Activated naive CD8-positive, alpha-beta T cell treated with anti-CD3 and anti-CD28 coated beads, Interleukin-2, amount 50 U/mL, for 24 hours (primary cell): ENCODE measurements at regions not wholly inside any gene's neighbourhood (a gene's known extent, or its start where the extent isn't known, plus 50 kb on each side); places are given as distances from the start of the nearest gene placed in this dataset.

Experiments
- ATAC-seq: fragments of 150-1000 bp; cut with Tn5 transposase; one replicate; pipeline ENCODE4 v1.10.0; 2021
- DNase-seq: peaks from one replicate; pipeline ENCODE4 v3.0.0; 2021
- H3K27ac Mint-ChIP-seq: one replicate; pipeline ENCODE4 v1.8.0; 2021; ENCODE audit warnings: mild to moderate bottlenecking, mixed read lengths
- H3K27me3 Mint-ChIP-seq: one replicate; pipeline ENCODE4 v1.8.0; 2021; ENCODE audit warnings: mixed read lengths
- H3K36me3 Mint-ChIP-seq: one replicate; pipeline ENCODE4 v1.8.0; 2021; ENCODE audit warnings: low read depth, mixed read lengths
- H3K4me1 Mint-ChIP-seq: one replicate; pipeline ENCODE4 v1.8.0; 2021; ENCODE audit warnings: mixed read lengths
- H3K4me3 Mint-ChIP-seq: one replicate; pipeline ENCODE4 v1.8.0; 2021; ENCODE audit warnings: mild to moderate bottlenecking, moderate library complexity, mixed read lengths
- H3K9me3 Mint-ChIP-seq: one replicate; pipeline ENCODE4 v1.8.0; 2021; ENCODE audit warnings: mixed read lengths

GRCh38 chr10:124329941-124330340 lies 88.8 kb downstream of the OAT start:
- ATAC-seq (no peak), DNase-seq (no peak)
- Mint-ChIP-seq H3K4me1 (no peaks in the 10 kb centered on the region), H3K9me3 (peaks cover 21% of the 10 kb centered on the region), H3K4me3 (no peak overlapping the region), H3K36me3 (no peaks in the 10 kb centered on the region), H3K27me3 (peaks cover 16% of the 10 kb centered on the region), H3K27ac (no peak overlapping the region)

- Mint-ChIP-seq H3K4me3 (no peak overlapping the region), H3K4me1 (no peaks in the 10 kb centered on the region), H3K36me3 (no peaks in the 10 kb centered on the region), H3K9me3 (peaks cover 19% of the 10 kb centered on the region), H3K27me3 (peaks cover 16% of the 10 kb centered on the region), H3K27ac (no peak overlapping the region)
- DNase-seq (no peak), ATAC-seq (no peak)
Observed at GRCh38 chr10:124329362-124329761, 89.4 kb downstream of the OAT start.

DNA sequence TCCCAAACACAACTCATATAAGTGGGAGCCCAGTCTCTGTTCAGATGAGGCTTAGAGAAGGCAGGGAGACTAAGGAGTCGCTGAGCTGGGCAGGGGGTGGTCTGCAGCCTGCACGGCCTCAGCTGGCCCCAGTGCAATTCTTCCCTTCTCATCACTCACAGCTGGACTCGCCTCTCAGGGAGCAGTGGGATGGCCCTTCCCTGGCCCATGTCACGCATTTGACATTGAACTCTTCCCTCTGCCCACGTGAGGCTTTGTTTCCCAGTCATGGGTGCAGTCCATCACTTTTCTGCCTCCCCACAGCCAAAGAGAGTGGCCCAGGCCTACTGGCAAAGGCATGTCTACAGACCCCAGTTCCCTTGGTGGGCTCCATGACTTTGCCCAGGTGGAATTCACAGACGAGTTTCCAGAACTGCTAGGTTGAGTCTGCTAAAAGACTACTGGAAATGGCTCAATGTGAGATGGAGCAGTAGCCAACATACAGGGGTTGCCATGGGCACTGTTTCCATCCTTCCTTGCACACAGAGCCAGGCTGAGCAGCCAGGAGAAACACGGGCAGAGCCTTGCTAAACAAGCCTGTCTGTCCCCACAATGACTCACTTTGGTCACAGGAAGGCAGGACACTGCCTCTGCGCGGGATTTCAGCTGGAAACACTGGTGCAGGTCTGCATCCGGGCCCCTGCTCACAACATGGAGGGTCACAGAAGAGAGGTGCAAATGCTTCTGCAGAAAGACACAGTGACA lies 90.1 kb downstream of the OAT start:
- ATAC-seq (no peak), DNase-seq (no peak)
- H3K27me3 Mint-ChIP-seq: peaks cover 16% of the 10 kb centered on the region
- peaks cover 18% of the 10 kb centered on the region for H3K9me3 Mint-ChIP-seq
- H3K27ac Mint-ChIP-seq: no peak overlapping the region
- no peaks in the 10 kb centered on the region for H3K36me3 Mint-ChIP-seq
- H3K4me1 Mint-ChIP-seq: no peaks in the 10 kb centered on the region
- H3K4me3 Mint-ChIP-seq: no peak overlapping the region

- DNase-seq: no peak
- Mint-ChIP-seq H3K4me3 (no peak overlapping the region), H3K4me1 (no peaks in the 10 kb centered on the region), H3K36me3 (no peaks in the 10 kb centered on the region), H3K27ac (peak overlapping the region; percentile 33), H3K27me3 (peaks cover 10% of the 10 kb centered on the region), H3K9me3 (peaks cover 1% of the 10 kb centered on the region)
- no peak for ATAC-seq
Observed at GRCh38 chr10:124325998-124326636, 92.6 kb downstream of the OAT start.

DNA sequence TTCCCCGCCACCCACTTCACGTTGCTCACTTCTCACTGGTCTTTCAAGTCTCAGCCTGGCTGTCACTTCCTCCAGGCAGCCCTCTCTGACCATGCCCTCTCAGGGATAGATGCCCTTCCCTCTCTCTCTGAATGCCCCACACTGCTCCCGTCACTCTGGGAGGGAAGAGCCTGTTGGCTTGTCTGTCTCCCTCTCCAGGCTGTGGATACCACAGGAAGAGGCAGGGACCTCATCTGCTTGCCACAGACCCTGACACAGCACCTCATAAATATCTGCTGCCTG lies 93.1 kb downstream of the OAT start:
- no peaks in the 10 kb centered on the region for H3K9me3 Mint-ChIP-seq
- H3K4me1 Mint-ChIP-seq: no peaks in the 10 kb centered on the region
- no peak for DNase-seq
- no peak for ATAC-seq
- H3K4me3 Mint-ChIP-seq: no peak overlapping the region
- H3K36me3 Mint-ChIP-seq: no peaks in the 10 kb centered on the region
- H3K27ac Mint-ChIP-seq: no peak overlapping the region
- peaks cover 10% of the 10 kb centered on the region for H3K27me3 Mint-ChIP-seq

- Mint-ChIP-seq H3K9me3 (no peaks in the 10 kb centered on the region), H3K27ac (no peak overlapping the region), H3K27me3 (peaks cover 7% of the 10 kb centered on the region), H3K36me3 (no peaks in the 10 kb centered on the region), H3K4me1 (no peaks in the 10 kb centered on the region), H3K4me3 (no peak overlapping the region)
- ATAC-seq: no peak
- no peak for DNase-seq
Observed at GRCh38 chr10:124324856-124325632, 93.7 kb downstream of the OAT start.

DNA sequence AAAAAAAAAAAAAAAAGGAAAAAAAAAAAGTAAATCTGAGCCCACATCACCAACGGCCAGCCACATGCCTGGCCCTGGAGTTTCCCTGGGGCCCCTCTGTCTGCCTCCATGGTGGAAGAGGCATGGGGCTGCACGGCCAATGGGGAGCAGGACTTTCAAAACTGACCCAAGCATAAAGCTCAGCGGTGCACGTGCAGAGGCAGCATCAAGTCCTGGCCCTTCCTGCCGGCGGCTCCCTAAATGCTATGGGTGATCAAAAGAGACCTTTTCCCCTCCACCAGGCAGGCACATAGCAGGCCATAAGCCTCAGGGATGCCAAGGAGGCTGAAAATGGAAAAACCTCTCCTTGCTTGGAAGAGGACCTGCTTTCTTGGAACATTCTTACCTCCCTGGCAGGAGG lies 94.3 kb downstream of the OAT start:
- no peak for DNase-seq
- no peak for ATAC-seq

DNA sequence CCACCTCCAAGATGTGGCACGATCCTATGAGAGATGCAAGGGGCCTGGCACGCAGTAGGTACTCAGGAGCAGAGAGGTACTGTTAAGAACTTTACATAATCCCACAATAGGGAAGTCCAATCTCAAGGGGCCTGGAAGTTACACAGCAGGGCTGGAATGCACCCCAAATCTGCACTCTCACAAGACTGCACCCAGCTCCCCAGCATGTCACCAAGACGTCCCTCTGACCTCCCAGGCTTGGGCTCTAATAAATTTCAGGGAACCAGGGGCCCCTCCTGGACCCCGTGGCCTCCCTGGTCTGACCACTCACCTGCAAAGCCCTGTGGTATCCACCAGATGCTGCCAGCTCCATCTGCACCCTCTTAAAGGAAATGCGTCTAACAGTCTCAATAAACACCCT lies 94.9 kb downstream of the OAT start:
- Mint-ChIP-seq H3K9me3 (no peaks in the 10 kb centered on the region), H3K4me1 (no peaks in the 10 kb centered on the region)

More for the DNA sequence above, 94.3 kb downstream of the OAT start:
- no peak overlapping the region for H3K27ac Mint-ChIP-seq
- peaks cover 4% of the 10 kb centered on the region for H3K27me3 Mint-ChIP-seq
- no peaks in the 10 kb centered on the region for H3K36me3 Mint-ChIP-seq
- no peak overlapping the region for H3K4me3 Mint-ChIP-seq
- no peaks in the 10 kb centered on the region for H3K9me3 Mint-ChIP-seq
- no peaks in the 10 kb centered on the region for H3K4me1 Mint-ChIP-seq

DNA sequence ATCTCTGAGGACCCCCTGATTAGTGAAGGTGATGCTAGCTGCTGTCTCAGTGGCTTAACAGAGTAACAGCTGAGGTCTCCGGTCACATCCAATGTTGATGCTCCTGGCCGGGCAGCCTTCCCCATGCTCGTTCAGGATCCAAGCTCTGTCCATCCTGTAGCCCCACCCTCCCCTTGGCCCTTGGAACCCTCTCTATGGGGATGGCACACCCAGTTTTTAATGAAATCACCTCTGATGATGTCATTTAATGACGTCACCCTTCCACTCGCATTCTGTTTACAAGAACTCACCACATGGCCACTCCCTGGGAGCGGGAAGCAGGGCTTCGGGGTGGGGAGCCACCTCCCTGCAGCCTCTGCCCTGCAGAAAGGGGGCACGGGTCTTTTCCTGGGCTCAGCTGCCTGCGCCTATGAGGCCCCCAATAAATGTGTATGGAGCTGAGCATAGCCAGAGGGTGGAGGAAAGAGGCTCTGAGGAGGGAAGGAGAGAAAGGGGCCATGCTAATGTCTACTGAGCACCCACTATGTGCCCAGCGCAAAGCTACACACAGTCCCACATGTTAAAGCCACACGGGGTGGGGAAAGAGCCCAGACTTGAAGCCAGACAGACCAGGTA lies 95.5 kb downstream of the OAT start:
- H3K27me3 Mint-ChIP-seq: peaks cover 4% of the 10 kb centered on the region
- DNase-seq: no peak
- H3K4me1 Mint-ChIP-seq: no peaks in the 10 kb centered on the region
- no peaks in the 10 kb centered on the region for H3K9me3 Mint-ChIP-seq
- ATAC-seq: no peak
- H3K27ac Mint-ChIP-seq: no peak overlapping the region
- no peak overlapping the region for H3K4me3 Mint-ChIP-seq
- no peaks in the 10 kb centered on the region for H3K36me3 Mint-ChIP-seq

More for the DNA sequence above, 94.9 kb downstream of the OAT start:
- ATAC-seq: no peak
- Mint-ChIP-seq H3K27me3 (peaks cover 4% of the 10 kb centered on the region), H3K36me3 (no peaks in the 10 kb centered on the region), H3K4me3 (no peak overlapping the region), H3K27ac (no peak overlapping the region)
- no peak for DNase-seq

GRCh38 chr10:124322191-124322980 lies 96.3 kb downstream of the OAT start:
- Mint-ChIP-seq H3K9me3 (no peaks in the 10 kb centered on the region), H3K36me3 (no peaks in the 10 kb centered on the region), H3K27ac (no peak overlapping the region), H3K27me3 (peaks cover 4% of the 10 kb centered on the region), H3K4me3 (no peak overlapping the region), H3K4me1 (no peaks in the 10 kb centered on the region)
- no peak for ATAC-seq
- DNase-seq: no peak

- ATAC-seq (no peak), DNase-seq (no peak)
- H3K4me3 Mint-ChIP-seq: no peak overlapping the region
- peaks cover 2% of the 10 kb centered on the region for H3K27me3 Mint-ChIP-seq
- H3K36me3 Mint-ChIP-seq: no peaks in the 10 kb centered on the region
- H3K4me1 Mint-ChIP-seq: no peaks in the 10 kb centered on the region
- no peaks in the 10 kb centered on the region for H3K9me3 Mint-ChIP-seq
- H3K27ac Mint-ChIP-seq: no peak overlapping the region
Observed at GRCh38 chr10:124321433-124322089, 97.2 kb downstream of the OAT start.

- Mint-ChIP-seq H3K4me1 (no peaks in the 10 kb centered on the region), H3K27me3 (no peaks in the 10 kb centered on the region), H3K36me3 (no peaks in the 10 kb centered on the region), H3K9me3 (no peaks in the 10 kb centered on the region), H3K4me3 (no peak overlapping the region), H3K27ac (no peak overlapping the region)
- no peak for ATAC-seq
- no peak for DNase-seq
Observed at GRCh38 chr10:124320778-124321432, 97.8 kb downstream of the OAT start.

GRCh38 chr10:124319926-124320391 lies 98.8 kb downstream of the OAT start:
- Mint-ChIP-seq H3K9me3 (no peaks in the 10 kb centered on the region), H3K4me3 (no peak overlapping the region), H3K27ac (no peak overlapping the region), H3K27me3 (no peaks in the 10 kb centered on the region), H3K36me3 (no peaks in the 10 kb centered on the region), H3K4me1 (no peaks in the 10 kb centered on the region)
- no peak for ATAC-seq
- no peak for DNase-seq
